ENCODE measurements at regions not wholly inside any gene's neighbourhood (a gene's known extent, or its start where the extent isn't known, plus 50 kb on each side); places are given as distances from the start of the nearest gene placed in this dataset.

DNA sequence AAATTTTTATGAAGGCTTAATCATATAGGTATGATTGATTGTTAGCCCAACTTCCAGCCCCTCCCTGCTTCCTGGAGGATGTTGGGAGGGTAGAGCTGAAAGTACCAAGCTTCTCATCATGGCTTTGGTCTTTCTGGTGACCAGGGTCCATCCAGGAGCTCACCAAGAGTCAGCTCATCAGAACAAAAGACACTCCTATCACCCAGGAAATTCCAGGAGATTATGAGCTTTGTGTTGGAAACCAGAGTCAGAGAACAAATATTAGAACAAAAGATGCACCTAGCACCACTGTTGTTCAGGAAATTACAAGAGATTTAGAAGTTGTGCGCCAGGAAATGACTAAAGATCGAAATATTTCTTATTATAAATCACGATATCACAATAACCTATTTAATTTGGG, 119.9 kb upstream of the THUMPD2 start:
- no peaks in the 10 kb centered on the region for H3K27me3 ChIP-seq (replicated peaks in 1 of 2; ENCODE audit: control insufficient read depth in 2 of 2, insufficient read depth in 2 of 2, low read length in 1 of 2)
- FAIRE-seq (no peak), DNase-seq (ENCODE audit: low read depth, low spot score) (no peak), ATAC-seq (no peak)
- no peak overlapping the region for H3K4me2 ChIP-seq (ENCODE audit: control insufficient read depth, insufficient read depth)
- WGBS (ENCODE audit: insufficient coverage, insufficient replicate concordance, low lambda C conversion rate, missing lambda C conversion rate): 15% methylated on average over 3 of the region's 3 CpGs
- POLR2A ChIA-PET: no interaction called here
- H3K4me1 ChIP-seq (ENCODE audit: control insufficient read depth, insufficient read depth, low read length): no peaks in the 10 kb centered on the region
- CTCF ChIA-PET: interaction anchor here (0.6 kb wide), 1 partner anchor 15 kb away, joined by 3 read pairs; no protein-coding TSS in a partner anchor
- no peaks in the 10 kb centered on the region for H4K20me1 ChIP-seq (ENCODE audit: control insufficient read depth, insufficient read depth)
- intact Hi-C loops (cut with micrococcal nuclease; ENCODE audit: unreplicated experiment) (no loop called here), in situ Hi-C loops (cut with MboI) (no loop called here)
- no peak for TF ChIP-seq EZH2 (IDR thresholded peaks at IDR 0.05; ENCODE audit: borderline replicate concordance, control insufficient read depth, low read depth, low read length)
- no peak for TF ChIP-seq SREBF2 (IDR thresholded peaks at IDR 0.05; ENCODE audit: low read length)
- TF ChIP-seq, protein P1, sequence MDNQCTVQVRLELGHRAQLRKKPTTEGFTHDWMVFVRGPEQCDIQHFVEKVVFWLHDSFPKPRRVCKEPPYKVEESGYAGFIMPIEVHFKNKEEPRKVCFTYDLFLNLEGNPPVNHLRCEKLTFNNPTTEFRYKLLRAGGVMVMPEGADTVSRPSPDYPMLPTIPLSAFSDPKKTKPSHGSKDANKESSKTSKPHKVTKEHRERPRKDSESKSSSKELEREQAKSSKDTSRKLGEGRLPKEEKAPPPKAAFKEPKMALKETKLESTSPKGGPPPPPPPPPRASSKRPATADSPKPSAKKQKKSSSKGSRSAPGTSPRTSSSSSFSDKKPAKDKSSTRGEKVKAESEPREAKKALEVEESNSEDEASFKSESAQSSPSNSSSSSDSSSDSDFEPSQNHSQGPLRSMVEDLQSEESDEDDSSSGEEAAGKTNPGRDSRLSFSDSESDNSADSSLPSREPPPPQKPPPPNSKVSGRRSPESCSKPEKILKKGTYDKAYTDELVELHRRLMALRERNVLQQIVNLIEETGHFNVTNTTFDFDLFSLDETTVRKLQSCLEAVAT (IDR thresholded peaks at IDR 0.05): no peak
- no peak for TF ChIP-seq NFIC (IDR thresholded peaks at IDR 0.05; ENCODE audit: low read depth, low read length)
- TF ChIP-seq, protein P2, sequence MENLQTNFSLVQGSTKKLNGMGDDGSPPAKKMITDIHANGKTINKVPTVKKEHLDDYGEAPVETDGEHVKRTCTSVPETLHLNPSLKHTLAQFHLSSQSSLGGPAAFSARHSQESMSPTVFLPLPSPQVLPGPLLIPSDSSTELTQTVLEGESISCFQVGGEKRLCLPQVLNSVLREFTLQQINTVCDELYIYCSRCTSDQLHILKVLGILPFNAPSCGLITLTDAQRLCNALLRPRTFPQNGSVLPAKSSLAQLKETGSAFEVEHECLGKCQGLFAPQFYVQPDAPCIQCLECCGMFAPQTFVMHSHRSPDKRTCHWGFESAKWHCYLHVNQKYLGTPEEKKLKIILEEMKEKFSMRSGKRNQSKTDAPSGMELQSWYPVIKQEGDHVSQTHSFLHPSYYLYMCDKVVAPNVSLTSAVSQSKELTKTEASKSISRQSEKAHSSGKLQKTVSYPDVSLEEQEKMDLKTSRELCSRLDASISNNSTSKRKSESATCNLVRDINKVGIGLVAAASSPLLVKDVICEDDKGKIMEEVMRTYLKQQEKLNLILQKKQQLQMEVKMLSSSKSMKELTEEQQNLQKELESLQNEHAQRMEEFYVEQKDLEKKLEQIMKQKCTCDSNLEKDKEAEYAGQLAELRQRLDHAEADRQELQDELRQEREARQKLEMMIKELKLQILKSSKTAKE (IDR thresholded peaks at IDR 0.05; ENCODE audit: low read depth, poor library complexity, severe bottlenecking): no peak
- no peak overlapping the region for H3K27ac ChIP-seq (ENCODE audit: control insufficient read depth, insufficient read depth)
- H3K9ac ChIP-seq (ENCODE audit: control insufficient read depth, insufficient read depth, low read length): no peak overlapping the region
- H3K4me3 ChIP-seq: no peak overlapping the region
- RAD21 ChIA-PET (ENCODE audit: unreplicated experiment): interaction anchor here (1.5 kb wide), 1 partner anchor 15 kb away, joined by 5 read pairs; no protein-coding TSS in a partner anchor
- no peak overlapping the region for H2AFZ ChIP-seq (ENCODE audit: control insufficient read depth, low read depth, low read length)
- no TSS peak for BruUV-seq (replicated peaks)
- H3K79me2 ChIP-seq (ENCODE audit: control insufficient read depth, insufficient read depth, low read length): no peaks in the 10 kb centered on the region
- SMC1A ChIA-PET (ENCODE audit: uncharacterized antibody, unreplicated experiment): no interaction called here
- H3K36me3 ChIP-seq (ENCODE audit: control insufficient read depth in 2 of 2, insufficient read depth in 2 of 2, low read length in 1 of 2): no peaks in the 10 kb centered on the region
- H3K9me3 ChIP-seq (replicated peaks; ENCODE audit: control insufficient read depth, insufficient read depth, low read length): no peaks in the 10 kb centered on the region

All from GM12878 (cell line).